ENCODE measurements at regions not wholly inside any gene's neighbourhood (a gene's known extent, or its start where the extent isn't known, plus 50 kb on each side); places are given as distances from the start of the nearest gene placed in this dataset.

DNA sequence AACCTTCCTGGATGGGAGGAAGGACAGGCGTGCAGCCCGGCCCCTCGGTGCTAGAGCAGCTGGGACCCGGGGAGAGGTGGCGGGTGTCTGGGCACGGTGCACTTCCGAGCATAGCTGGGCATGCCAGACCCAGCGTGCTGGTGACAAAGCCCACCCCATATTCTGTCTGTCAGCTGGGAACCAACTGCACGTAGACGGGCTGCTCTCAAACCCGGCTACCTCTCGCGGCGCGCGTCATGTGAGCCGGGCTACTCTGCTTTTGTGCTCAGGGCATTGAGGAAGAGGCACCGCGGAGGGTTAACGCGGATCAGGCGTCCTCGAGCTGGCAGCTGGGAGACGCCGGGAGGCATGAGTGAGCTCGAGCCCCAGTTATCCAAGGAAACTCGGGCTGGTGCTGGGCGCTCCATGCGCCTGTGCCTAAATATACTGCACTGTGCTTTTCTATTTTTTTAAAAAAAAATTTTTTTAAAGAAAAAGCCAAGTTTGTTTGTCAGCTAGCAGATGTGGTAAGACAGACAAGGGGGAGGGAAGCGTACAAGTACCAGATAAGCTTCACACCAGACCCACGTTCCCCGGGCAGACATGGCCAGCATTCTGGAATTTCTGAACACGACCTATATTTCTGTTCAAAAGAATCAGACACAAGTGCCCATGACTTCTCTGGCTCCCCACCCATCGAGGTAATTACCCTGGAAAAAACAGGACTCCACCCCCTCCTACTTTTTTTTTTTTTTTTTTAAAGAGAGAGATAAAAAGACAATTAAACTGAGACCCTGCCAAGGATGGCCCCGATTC is 425.6 kb downstream of the SHANK2 start:
- H3K9ac ChIP-seq (ENCODE audit: low read length), result no peak overlapping the region
- H3K4me1 ChIP-seq (ENCODE audit: insufficient read depth, low read length), result peaks cover 8% of the 10 kb centered on the region
- peak overlapping the region; percentile 81 for H3K27ac ChIP-seq (ENCODE audit: low read depth, low read length)
- no peaks in the 10 kb centered on the region for H3K27me3 ChIP-seq (ENCODE audit: control insufficient read depth in 1 of 2, insufficient read depth in 2 of 2, low read length in 2 of 2)
- no peaks in the 10 kb centered on the region for H3K36me3 ChIP-seq (ENCODE audit: insufficient read depth, low read length)
- H3K9me3 ChIP-seq (ENCODE audit: low read length), result no peaks in the 10 kb centered on the region
- peak overlapping the region; percentile 49 to 63 for H3K4me3 ChIP-seq (ENCODE audit: low read depth in 1 of 2, low read length in 2 of 2)

DNA sequence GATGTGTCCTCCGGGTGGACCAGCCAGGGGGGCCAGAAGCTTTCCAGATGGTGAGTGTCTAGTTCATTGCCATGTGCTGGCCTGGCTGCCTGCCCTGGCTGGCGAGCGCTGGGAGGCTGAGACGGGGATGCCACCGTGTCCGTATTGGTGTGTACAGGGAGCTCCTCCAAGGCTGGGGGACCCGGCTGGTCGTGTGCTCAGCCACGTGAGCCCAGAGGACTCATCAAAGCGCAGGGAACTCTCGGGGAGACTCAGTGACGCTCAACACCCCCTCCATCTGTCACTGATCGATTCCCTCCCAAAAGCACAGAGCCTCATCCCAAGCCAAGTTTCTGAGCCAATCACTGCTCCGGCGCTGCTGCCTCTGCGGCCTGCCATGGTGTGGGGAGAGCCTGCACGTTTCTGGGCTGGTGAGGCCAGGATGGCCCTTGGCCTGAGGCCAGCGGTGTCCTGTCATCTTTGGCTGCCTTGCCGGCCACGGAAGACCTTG is 423.7 kb downstream of the SHANK2 start:
- Histone ChIP-seq H3K27ac (ENCODE audit: low read depth, low read length) (no peak overlapping the region), H3K9me3 (ENCODE audit: low read length) (no peaks in the 10 kb centered on the region), H3K27me3 (ENCODE audit: control insufficient read depth in 1 of 2, insufficient read depth in 2 of 2, low read length in 2 of 2) (no peaks in the 10 kb centered on the region), H3K9ac (ENCODE audit: low read length) (no peak overlapping the region), H3K4me1 (ENCODE audit: insufficient read depth, low read length) (peaks cover 8% of the 10 kb centered on the region), H3K4me3 (ENCODE audit: low read depth in 1 of 2, low read length in 2 of 2) (no peak overlapping the region), H3K36me3 (ENCODE audit: insufficient read depth, low read length) (no peaks in the 10 kb centered on the region)

GRCh38 chr11:70829134-70829885 is 423.1 kb downstream of the SHANK2 start:
- Histone ChIP-seq H3K36me3 (ENCODE audit: insufficient read depth, low read length) (no peaks in the 10 kb centered on the region), H3K4me3 (ENCODE audit: low read depth in 1 of 2, low read length in 2 of 2) (no peak overlapping the region), H3K27ac (ENCODE audit: low read depth, low read length) (peak overlapping the region; percentile 13), H3K9ac (ENCODE audit: low read length) (no peak overlapping the region), H3K9me3 (ENCODE audit: low read length) (no peaks in the 10 kb centered on the region), H3K4me1 (ENCODE audit: insufficient read depth, low read length) (peaks cover 8% of the 10 kb centered on the region), H3K27me3 (ENCODE audit: control insufficient read depth in 1 of 2, insufficient read depth in 2 of 2, low read length in 2 of 2) (no peaks in the 10 kb centered on the region)

DNA sequence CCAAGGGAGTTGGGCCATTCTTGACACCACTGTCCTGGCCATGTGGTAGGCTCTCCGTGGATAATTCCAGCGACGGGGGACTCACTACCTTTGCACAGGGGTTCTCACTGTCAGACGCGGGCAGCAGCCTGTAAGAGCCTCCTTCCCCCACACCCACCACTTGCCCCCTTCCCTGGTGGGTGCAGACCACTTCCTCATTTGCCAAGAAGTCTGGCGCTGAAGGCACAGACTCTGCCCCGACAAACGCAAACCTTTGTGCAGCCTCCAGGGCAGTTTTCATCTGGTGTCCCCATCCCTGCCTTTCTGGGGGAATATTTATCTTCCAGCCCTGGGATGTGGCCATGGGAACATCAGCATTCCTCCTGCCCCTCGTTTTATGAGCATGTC is 422.5 kb downstream of the SHANK2 start:
- Histone ChIP-seq H3K4me1 (ENCODE audit: insufficient read depth, low read length) (peaks cover 8% of the 10 kb centered on the region), H3K36me3 (ENCODE audit: insufficient read depth, low read length) (no peaks in the 10 kb centered on the region), H3K27ac (ENCODE audit: low read depth, low read length) (peak overlapping the region; percentile 13), H3K9ac (ENCODE audit: low read length) (no peak overlapping the region), H3K4me3 (ENCODE audit: low read depth in 1 of 2, low read length in 2 of 2) (no peak overlapping the region), H3K9me3 (ENCODE audit: low read length) (no peaks in the 10 kb centered on the region), H3K27me3 (ENCODE audit: control insufficient read depth in 1 of 2, insufficient read depth in 2 of 2, low read length in 2 of 2) (no peaks in the 10 kb centered on the region)

DNA sequence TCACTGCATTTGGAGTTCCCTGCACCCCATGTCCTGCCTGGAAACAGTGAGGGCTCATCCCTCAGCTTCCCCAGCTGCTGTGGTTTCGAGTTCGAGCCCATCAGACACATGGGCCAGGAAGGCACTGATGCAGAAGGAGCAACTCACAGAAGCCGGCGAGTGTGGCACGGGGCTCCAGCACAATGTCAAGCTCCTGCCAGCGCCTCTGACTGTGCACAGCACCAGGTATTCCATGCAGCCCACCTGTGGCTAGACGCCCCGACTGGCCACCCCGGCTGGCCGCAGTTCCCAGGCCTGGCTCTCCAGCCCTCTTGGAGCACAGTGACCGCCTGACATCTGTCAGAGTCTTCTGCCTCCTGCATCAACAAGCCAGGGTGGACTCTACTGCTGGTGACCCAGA is 419.4 kb downstream of the SHANK2 start:
- Histone ChIP-seq H3K4me3 (ENCODE audit: low read depth in 1 of 2, low read length in 2 of 2) (no peak overlapping the region), H3K36me3 (ENCODE audit: insufficient read depth, low read length) (no peaks in the 10 kb centered on the region), H3K4me1 (ENCODE audit: insufficient read depth, low read length) (peaks cover 4% of the 10 kb centered on the region), H3K9ac (ENCODE audit: low read length) (no peak overlapping the region), H3K9me3 (ENCODE audit: low read length) (no peaks in the 10 kb centered on the region), H3K27me3 (ENCODE audit: control insufficient read depth in 1 of 2, insufficient read depth in 2 of 2, low read length in 2 of 2) (no peaks in the 10 kb centered on the region), H3K27ac (ENCODE audit: low read depth, low read length) (no peak overlapping the region)

- peaks cover 4% of the 10 kb centered on the region for H3K4me1 ChIP-seq (ENCODE audit: insufficient read depth, low read length)
- no peaks in the 10 kb centered on the region for H3K36me3 ChIP-seq (ENCODE audit: insufficient read depth, low read length)
- H3K27ac ChIP-seq (ENCODE audit: low read depth, low read length), result no peak overlapping the region
- no peak overlapping the region for H3K9ac ChIP-seq (ENCODE audit: low read length)
- H3K9me3 ChIP-seq (ENCODE audit: low read length), result no peaks in the 10 kb centered on the region
- H3K4me3 ChIP-seq (ENCODE audit: low read depth in 1 of 2, low read length in 2 of 2), result no peak overlapping the region
- no peaks in the 10 kb centered on the region for H3K27me3 ChIP-seq (ENCODE audit: control insufficient read depth in 1 of 2, insufficient read depth in 2 of 2, low read length in 2 of 2)
Observed at GRCh38 chr11:70833554-70833953, 418.8 kb downstream of the SHANK2 start.

DNA sequence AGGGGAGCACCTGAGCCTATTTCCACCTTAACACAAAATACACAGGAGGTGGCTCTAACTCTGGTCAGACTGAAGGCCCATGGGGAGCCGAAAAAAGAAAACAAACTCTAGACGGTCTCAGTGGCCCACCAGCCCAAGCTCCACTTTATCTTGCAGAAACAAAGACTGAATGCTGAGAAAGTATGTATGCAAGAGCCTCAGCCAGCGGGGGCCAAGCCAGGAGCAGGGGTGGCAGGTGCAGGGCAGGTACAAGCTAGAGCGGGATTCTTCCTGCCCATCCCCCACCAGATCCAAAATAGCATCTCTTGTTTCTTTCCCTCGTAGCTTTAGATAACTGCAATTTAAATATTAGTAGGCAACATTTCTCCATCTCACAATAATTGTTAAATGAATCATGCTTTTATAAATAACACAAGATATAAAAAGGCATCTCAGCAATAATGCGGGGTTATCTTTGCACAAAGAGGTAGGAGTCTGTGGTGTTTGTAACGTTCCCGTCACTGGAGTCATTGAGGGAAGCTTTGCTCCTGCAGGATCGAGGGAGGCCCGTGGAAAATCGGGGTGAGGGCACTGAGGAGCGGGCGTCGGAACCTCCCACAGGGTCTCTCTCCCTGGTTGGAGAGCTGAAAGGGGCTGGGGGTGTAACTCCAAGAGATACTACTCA is 418.0 kb downstream of the SHANK2 start:
- Histone ChIP-seq H3K4me1 (ENCODE audit: insufficient read depth, low read length) (no peaks in the 10 kb centered on the region), H3K9ac (ENCODE audit: low read length) (no peak overlapping the region), H3K4me3 (ENCODE audit: low read depth in 1 of 2, low read length in 2 of 2) (no peak overlapping the region), H3K36me3 (ENCODE audit: insufficient read depth, low read length) (no peaks in the 10 kb centered on the region), H3K27ac (ENCODE audit: low read depth, low read length) (no peak overlapping the region), H3K9me3 (ENCODE audit: low read length) (no peaks in the 10 kb centered on the region), H3K27me3 (ENCODE audit: control insufficient read depth in 1 of 2, insufficient read depth in 2 of 2, low read length in 2 of 2) (no peaks in the 10 kb centered on the region)

DNA sequence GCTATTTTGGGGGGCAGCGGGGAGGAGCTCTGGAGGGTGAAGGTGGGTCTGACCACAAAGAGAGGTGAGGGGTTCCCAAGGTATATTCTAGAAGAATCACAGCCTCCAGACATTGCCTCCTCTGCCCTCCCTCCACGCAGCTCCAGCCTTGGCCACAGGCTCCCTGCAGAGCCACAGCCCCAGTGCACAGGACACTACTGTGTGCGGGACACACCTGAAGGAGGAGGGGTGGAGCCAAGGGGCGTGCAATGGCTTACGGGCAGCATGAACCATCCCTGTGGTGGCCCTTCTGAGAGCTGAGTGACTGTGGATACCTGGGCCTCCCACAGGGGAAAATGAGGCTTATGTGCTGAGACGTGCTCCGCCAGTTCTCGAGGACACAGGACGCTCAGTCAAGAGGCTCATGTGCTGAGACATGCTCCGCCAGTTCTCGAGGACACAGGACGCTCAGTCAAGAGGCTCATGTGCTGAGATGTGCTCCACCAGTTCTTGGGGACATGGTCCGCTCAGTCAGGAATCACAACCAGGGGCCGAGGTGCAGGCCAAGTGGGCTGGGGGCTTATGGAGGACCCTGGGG is 417.3 kb downstream of the SHANK2 start:
- no peaks in the 10 kb centered on the region for H3K27me3 ChIP-seq (ENCODE audit: control insufficient read depth in 1 of 2, insufficient read depth in 2 of 2, low read length in 2 of 2)
- H3K9me3 ChIP-seq (ENCODE audit: low read length), result no peaks in the 10 kb centered on the region
- H3K9ac ChIP-seq (ENCODE audit: low read length), result no peak overlapping the region
- no peaks in the 10 kb centered on the region for H3K36me3 ChIP-seq (ENCODE audit: insufficient read depth, low read length)
- no peaks in the 10 kb centered on the region for H3K4me1 ChIP-seq (ENCODE audit: insufficient read depth, low read length)
- H3K27ac ChIP-seq (ENCODE audit: low read depth, low read length), result no peak overlapping the region
- H3K4me3 ChIP-seq (ENCODE audit: low read depth in 1 of 2, low read length in 2 of 2), result no peak overlapping the region

GRCh38 chr11:70836071-70836470 is 416.3 kb downstream of the SHANK2 start:
- Histone ChIP-seq H3K4me1 (ENCODE audit: insufficient read depth, low read length) (no peaks in the 10 kb centered on the region), H3K9me3 (ENCODE audit: low read length) (no peaks in the 10 kb centered on the region), H3K27me3 (ENCODE audit: control insufficient read depth in 1 of 2, insufficient read depth in 2 of 2, low read length in 2 of 2) (no peaks in the 10 kb centered on the region)

DNA sequence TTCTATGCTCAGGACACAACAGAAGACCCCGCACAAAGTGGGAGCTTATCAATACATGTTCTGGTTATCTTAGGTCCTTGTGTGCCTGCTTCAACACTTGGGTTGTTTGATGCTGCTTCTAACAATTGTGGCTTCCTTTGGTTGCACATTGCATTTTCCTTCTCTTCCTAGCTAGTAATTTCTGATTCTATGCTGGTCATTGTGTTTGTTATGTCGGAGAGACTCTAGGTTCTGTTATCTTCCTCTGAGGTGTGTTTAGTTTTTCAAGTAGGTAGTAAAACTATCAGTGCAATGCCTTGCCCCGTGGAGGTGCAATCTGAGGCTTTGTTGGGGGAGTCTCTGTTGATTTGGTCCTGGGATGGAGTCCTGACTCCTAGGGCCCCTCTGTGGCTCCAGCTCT is 414.2 kb downstream of the SHANK2 start:
- no peaks in the 10 kb centered on the region for H3K36me3 ChIP-seq (ENCODE audit: insufficient read depth, low read length)
- no peaks in the 10 kb centered on the region for H3K27me3 ChIP-seq (ENCODE audit: control insufficient read depth in 1 of 2, insufficient read depth in 2 of 2, low read length in 2 of 2)
- H3K4me3 ChIP-seq (ENCODE audit: low read depth in 1 of 2, low read length in 2 of 2), result no peak overlapping the region
- no peak overlapping the region for H3K27ac ChIP-seq (ENCODE audit: low read depth, low read length)
- H3K9ac ChIP-seq (ENCODE audit: low read length), result no peak overlapping the region
- no peaks in the 10 kb centered on the region for H3K4me1 ChIP-seq (ENCODE audit: insufficient read depth, low read length)
- no peaks in the 10 kb centered on the region for H3K9me3 ChIP-seq (ENCODE audit: low read length)

More at GRCh38 chr11:70836071-70836470, 416.3 kb downstream of the SHANK2 start:
- no peak overlapping the region for H3K4me3 ChIP-seq (ENCODE audit: low read depth in 1 of 2, low read length in 2 of 2)
- H3K9ac ChIP-seq (ENCODE audit: low read length), result no peak overlapping the region
- no peak overlapping the region for H3K27ac ChIP-seq (ENCODE audit: low read depth, low read length)
- H3K36me3 ChIP-seq (ENCODE audit: insufficient read depth, low read length), result no peaks in the 10 kb centered on the region

DNA sequence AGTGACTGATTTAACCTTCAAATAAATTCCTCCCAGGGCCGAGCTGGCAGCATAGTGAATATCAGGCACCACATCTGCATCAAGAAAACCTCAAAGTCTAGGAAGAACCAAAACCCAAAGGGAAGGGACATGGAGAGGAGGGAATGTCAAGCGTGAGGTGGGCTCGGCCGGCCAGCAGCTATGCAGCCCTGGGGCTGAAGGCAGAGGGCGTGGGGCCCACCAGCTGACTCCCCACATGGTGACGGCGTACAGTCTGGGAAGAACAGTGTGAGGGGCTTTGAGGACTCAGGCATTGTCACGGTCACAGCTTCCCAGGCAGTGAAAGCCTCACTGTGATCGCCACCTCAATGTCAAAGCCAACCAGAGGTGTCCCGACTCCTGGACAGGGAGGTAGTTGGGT is 412.5 kb downstream of the SHANK2 start:
- H3K27ac ChIP-seq (ENCODE audit: low read depth, low read length), result no peak overlapping the region
- no peaks in the 10 kb centered on the region for H3K9me3 ChIP-seq (ENCODE audit: low read length)
- no peaks in the 10 kb centered on the region for H3K27me3 ChIP-seq (ENCODE audit: control insufficient read depth in 1 of 2, insufficient read depth in 2 of 2, low read length in 2 of 2)
- H3K4me1 ChIP-seq (ENCODE audit: insufficient read depth, low read length), result no peaks in the 10 kb centered on the region
- H3K4me3 ChIP-seq (ENCODE audit: low read depth in 1 of 2, low read length in 2 of 2), result no peak overlapping the region
- no peak overlapping the region for H3K9ac ChIP-seq (ENCODE audit: low read length)
- H3K36me3 ChIP-seq (ENCODE audit: insufficient read depth, low read length), result no peaks in the 10 kb centered on the region

Measured in muscle layer of colon (tissue), 2 donors.